Lower leg skin (tissue), 3 donors: ENCODE measurements at regions not wholly inside any gene's neighbourhood (a gene's known extent, or its start where the extent isn't known, plus 50 kb on each side); places are given as distances from the start of the nearest gene placed in this dataset.

Experiments used
- CTCF ChIP-seq, 3 donors: fragments of 450-650 bp; IDR thresholded peaks; one replicate each; pipeline ENCODE4 v1.5.1; 2016; ENCODE audit warnings: antibody characterized with exemption in 3 of 3, mild to moderate bottlenecking in 3 of 3, moderate library complexity in 2 of 3
- POLR2A ChIP-seq, 2 donors: fragments of 450-650 bp; IDR thresholded peaks; one replicate each; pipeline ENCODE4 v1.6.1; 2016 to 2017; ENCODE audit warnings: antibody characterized with exemption in 2 of 2, mild to moderate bottlenecking in 1 of 2, moderate library complexity in 1 of 2

- no peak for TF ChIP-seq CTCF (IDR thresholded peaks at IDR 0.05)
- no peak for TF ChIP-seq POLR2A (IDR thresholded peaks at IDR 0.05)
These were observed 196.0 kb upstream of the VRK2 start for GRCh38 chr2:57850415-57851130.
